Common myeloid progenitor, CD34-positive (primary cell): ENCODE measurements at regions not wholly inside any gene's neighbourhood (a gene's known extent, or its start where the extent isn't known, plus 50 kb on each side); places are given as distances from the start of the nearest gene placed in this dataset.
"Not testable (repeated sequence)": the region's sequence is repeated elsewhere in the genome, so short reads cannot be mapped to it uniquely, and the experiment has no call there.

Experiments
- CTCF ChIA-PET: fragments of 350-600 bp; sonication (Branson Sonifier 250); formaldehyde crosslinking; loops from one replicate; lab custom pipeline; 2021; ENCODE audit warnings: antibody characterized with exemption; lab: Charles Lee
- POLR2A ChIA-PET: fragments of 350-600 bp; sonication (Branson Sonifier 250); formaldehyde crosslinking; loops from one replicate; lab custom pipeline; 2021; ENCODE audit warnings: antibody characterized with exemption; lab: Charles Lee
- DNase-seq, 3 donors: peaks; one replicate each; pipeline versions ENCODE4 v3.0.0 to v3.0.0-alpha.2; 2013
- H3K27ac ChIP-seq, 2 experiments: 1 replicate in 1 of 2; 2 replicates in 1 of 2; pipeline ENCODE4 v1.7.0; 2013; ENCODE audit warnings: inconsistent platforms in 2 of 2, low read length in 2 of 2, mild to moderate bottlenecking in 2 of 2, low read depth in 1 of 2, moderate library complexity in 1 of 2; ENCODE audit not compliant: severe bottlenecking in 2 of 2, insufficient read depth in 1 of 2, poor library complexity in 1 of 2
- H3K27me3 ChIP-seq, 5 experiments: replicated peaks in 2 of 5; 1 replicate in 3 of 5; 2 replicates in 2 of 5; pipeline versions ENCODE4 v1.6.1 to v1.7.0; 2013; ENCODE audit warnings: low read length in 4 of 5, mild to moderate bottlenecking in 2 of 5, moderate library complexity in 2 of 5, inconsistent platforms in 1 of 5; ENCODE audit not compliant: insufficient read depth in 5 of 5, control insufficient read depth in 4 of 5
- H3K36me3 ChIP-seq, 4 experiments: 1 replicate in 2 of 4; 2 replicates in 2 of 4; pipeline versions ENCODE4 v1.6.1 to v1.7.0; 2013; ENCODE audit warnings: low read length in 3 of 4, control low read depth in 1 of 4, mild to moderate bottlenecking in 1 of 4; ENCODE audit not compliant: control insufficient read depth in 4 of 4, insufficient read depth in 4 of 4
- H3K4me1 ChIP-seq, 4 experiments: 1 replicate in 3 of 4; 2 replicates in 1 of 4; pipeline versions ENCODE4 v1.6.1 to v1.7.1; 2013; ENCODE audit warnings: low read length in 3 of 4, mild to moderate bottlenecking in 3 of 4, control low read depth in 1 of 4, inconsistent platforms in 1 of 4, moderate library complexity in 1 of 4; ENCODE audit not compliant: control insufficient read depth in 4 of 4, insufficient read depth in 4 of 4; ENCODE audit errors: control extremely low read depth in 1 of 4
- H3K4me3 ChIP-seq, 7 experiments: 1 replicate in 4 of 7; 2 replicates in 3 of 7; pipeline versions ENCODE4 v1.5.1 to v1.7.0; 2013; ENCODE audit warnings: mild to moderate bottlenecking in 7 of 7, low read length in 6 of 7, moderate library complexity in 6 of 7, inconsistent platforms in 2 of 7, low read depth in 2 of 7, control low read depth in 1 of 7; ENCODE audit not compliant: insufficient read depth in 4 of 7, control insufficient read depth in 1 of 7; ENCODE audit errors: extremely low read depth in 1 of 7
- H3K9me3 ChIP-seq, 5 experiments: 1 replicate in 4 of 5; 2 replicates in 1 of 5; pipeline versions ENCODE4 v1.6.1 to v1.7.1; 2013; ENCODE audit warnings: low read length in 4 of 5, mild to moderate bottlenecking in 2 of 5, inconsistent platforms in 1 of 5, low read depth in 1 of 5, moderate library complexity in 1 of 5; ENCODE audit not compliant: control insufficient read depth in 4 of 5, insufficient read depth in 2 of 5; ENCODE audit errors: control extremely low read depth in 1 of 5
- WGBS: methylation state at CpG from one replicate; pipeline ENCODE4 v1.1.5; 2013; ENCODE audit not compliant: insufficient coverage; 5-methylcytosine and 5-hydroxymethylcytosine counted together

- Histone ChIP-seq H3K4me1 (no peaks in the 10 kb centered on the region), H3K27ac (no peak overlapping the region), H3K27me3 (no peaks in the 10 kb centered on the region), H3K9me3 (peaks cover 0 to 1% (median 0%) of the 10 kb centered on the region in 5 experiments), H3K36me3 (no peaks in the 10 kb centered on the region), H3K4me3 (no peak overlapping the region)
- CTCF ChIA-PET = no interaction called here
- 80% methylated on average over 2 of the region's 4 CpGs for WGBS
- POLR2A ChIA-PET = no interaction called here
- DNase-seq = no peak
Observed at GRCh38 chr2:82964341-82964740, 1494.7 kb downstream of the SUCLG1 start.

- ChIA-PET POLR2A (no interaction called here), CTCF (no interaction called here)
- H3K4me3 ChIP-seq = no peak overlapping the region
- H3K36me3 ChIP-seq = no peaks in the 10 kb centered on the region
- H3K4me1 ChIP-seq = no peaks in the 10 kb centered on the region
- WGBS = 96% methylated on average over 4 of the region's 5 CpGs
- H3K9me3 ChIP-seq = peaks cover 0 to 1% (median 0%) of the 10 kb centered on the region in 5 experiments
- H3K27me3 ChIP-seq = no peaks in the 10 kb centered on the region
- no peak for DNase-seq
- H3K27ac ChIP-seq = no peak overlapping the region
Observed at GRCh38 chr2:82959727-82960126, 1499.4 kb downstream of the SUCLG1 start.

- no CpG with 5 or more reads among the region's 1 CpG for WGBS
- no peak overlapping the region for H3K4me3 ChIP-seq
- H3K9me3 ChIP-seq = no peaks in the 10 kb centered on the region
- H3K27ac ChIP-seq = no peak overlapping the region
- CTCF ChIA-PET = no interaction called here
- DNase-seq = no peak
- H3K4me1 ChIP-seq = no peaks in the 10 kb centered on the region
- H3K27me3 ChIP-seq = no peaks in the 10 kb centered on the region
- POLR2A ChIA-PET = no interaction called here
- no peaks in the 10 kb centered on the region for H3K36me3 ChIP-seq
Observed at GRCh38 chr2:82954868-82955267, 1504.2 kb downstream of the SUCLG1 start.

- no peak for DNase-seq
- Histone ChIP-seq H3K4me3 (no peak overlapping the region), H3K9me3 (no peaks in the 10 kb centered on the region), H3K27ac (no peak overlapping the region), H3K27me3 (no peaks in the 10 kb centered on the region), H3K36me3 (no peaks in the 10 kb centered on the region), H3K4me1 (no peaks in the 10 kb centered on the region)
- ChIA-PET POLR2A (no interaction called here), CTCF (no interaction called here)
- 100% methylated on average over 1 of the region's 1 CpG for WGBS
Observed at GRCh38 chr2:82939211-82939610, 1519.9 kb downstream of the SUCLG1 start.

GRCh38 chr2:82938321-82938845, 1520.7 kb downstream of the SUCLG1 start:
- WGBS = 95% methylated on average over 18 of the region's 40 CpGs
- H3K4me3 ChIP-seq, POLR2A ChIA-PET, H3K4me1 ChIP-seq, H3K27ac ChIP-seq, H3K9me3 ChIP-seq, H3K27me3 ChIP-seq, H3K36me3 ChIP-seq, DNase-seq, CTCF ChIA-PET: not testable (repeated sequence)

DNA sequence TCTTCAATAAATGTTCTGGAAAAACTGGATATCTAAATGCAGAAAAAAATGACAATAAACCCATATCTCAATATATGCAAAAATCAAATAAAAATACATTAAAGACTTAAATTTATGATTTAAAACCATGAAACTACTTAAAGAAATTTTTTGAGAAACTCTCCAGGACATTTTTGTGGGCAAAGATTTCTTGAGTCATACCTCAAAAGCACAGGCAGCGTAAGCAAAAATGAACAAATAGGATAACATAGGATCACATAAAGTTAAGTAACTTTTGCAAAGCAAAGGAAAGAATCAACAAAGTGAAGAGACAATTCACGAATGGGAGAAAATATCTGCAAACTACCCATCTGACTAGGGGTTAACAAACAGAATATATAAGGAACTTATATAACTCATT, 1545.5 kb downstream of the SUCLG1 start:
- POLR2A ChIA-PET = no interaction called here
- no peak for DNase-seq

GRCh38 chr2:82896117-82896516, 1563.0 kb downstream of the SUCLG1 start:
- Histone ChIP-seq H3K4me3 (no peak overlapping the region), H3K4me1 (no peaks in the 10 kb centered on the region), H3K36me3 (no peaks in the 10 kb centered on the region), H3K27me3 (no peaks in the 10 kb centered on the region), H3K9me3 (no peaks in the 10 kb centered on the region), H3K27ac (no peak overlapping the region)
- 95% methylated on average over 6 of the region's 6 CpGs for WGBS
- ChIA-PET POLR2A (no interaction called here), CTCF (interaction anchor here (1.2 kb wide), 1 partner anchor 115 kb away, joined by 3 read pairs; no protein-coding TSS in a partner anchor)
- DNase-seq = no peak

More for the DNA sequence above, 1545.5 kb downstream of the SUCLG1 start:
- WGBS = 100% methylated on average over 1 of the region's 2 CpGs
- CTCF ChIA-PET = no interaction called here
- peaks cover 0 to 8% (median 0%) of the 10 kb centered on the region in 5 experiments for H3K9me3 ChIP-seq
- no peak overlapping the region for H3K27ac ChIP-seq
- no peaks in the 10 kb centered on the region for H3K27me3 ChIP-seq
- H3K4me1 ChIP-seq = no peaks in the 10 kb centered on the region
- no peaks in the 10 kb centered on the region for H3K36me3 ChIP-seq
- no peak overlapping the region for H3K4me3 ChIP-seq
